Fibroblast of skin of back (primary cell): ENCODE measurements at regions not wholly inside any gene's neighbourhood (a gene's known extent, or its start where the extent isn't known, plus 50 kb on each side); places are given as distances from the start of the nearest gene placed in this dataset.
"Not testable (repeated sequence)": the region's sequence is repeated elsewhere in the genome, so short reads cannot be mapped to it uniquely, and the experiment has no call there.

Source experiments
- DNase-seq: peaks from one replicate; pipeline ENCODE4 v3.0.0-alpha.2; 2013

DNA sequence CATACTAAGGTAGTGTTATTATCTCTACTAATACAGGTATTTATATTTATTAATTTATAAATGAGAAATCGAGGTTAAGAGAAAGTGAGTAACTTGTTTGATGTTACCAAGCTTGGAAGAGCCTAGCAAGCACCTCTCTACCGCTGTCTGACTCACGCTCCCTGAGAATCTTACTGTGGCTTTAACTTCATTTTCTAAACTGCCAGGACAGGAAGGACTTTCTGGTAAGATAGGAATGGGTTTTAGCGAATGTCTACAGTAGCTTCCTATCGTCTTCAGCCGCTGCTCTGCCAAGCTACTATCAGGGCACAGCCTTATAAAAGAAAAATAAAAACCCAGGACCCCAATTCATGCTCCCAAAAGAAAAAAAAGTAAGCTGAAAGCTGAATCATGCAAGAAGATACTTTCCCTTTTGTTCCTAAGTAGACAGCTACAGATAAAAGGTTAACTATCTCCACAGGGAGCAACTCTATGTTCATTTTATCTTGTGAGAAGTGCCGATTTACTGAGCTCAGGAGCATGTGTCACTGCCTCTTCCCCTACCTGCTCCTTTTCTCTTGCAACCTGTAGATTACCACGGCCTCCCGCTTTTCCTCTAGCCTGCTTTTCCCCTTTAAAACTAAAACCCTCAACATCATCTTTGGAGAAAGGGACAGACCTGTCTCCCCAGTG is 60.2 kb downstream of the THNSL1 start:
- no peak for DNase-seq

DNA sequence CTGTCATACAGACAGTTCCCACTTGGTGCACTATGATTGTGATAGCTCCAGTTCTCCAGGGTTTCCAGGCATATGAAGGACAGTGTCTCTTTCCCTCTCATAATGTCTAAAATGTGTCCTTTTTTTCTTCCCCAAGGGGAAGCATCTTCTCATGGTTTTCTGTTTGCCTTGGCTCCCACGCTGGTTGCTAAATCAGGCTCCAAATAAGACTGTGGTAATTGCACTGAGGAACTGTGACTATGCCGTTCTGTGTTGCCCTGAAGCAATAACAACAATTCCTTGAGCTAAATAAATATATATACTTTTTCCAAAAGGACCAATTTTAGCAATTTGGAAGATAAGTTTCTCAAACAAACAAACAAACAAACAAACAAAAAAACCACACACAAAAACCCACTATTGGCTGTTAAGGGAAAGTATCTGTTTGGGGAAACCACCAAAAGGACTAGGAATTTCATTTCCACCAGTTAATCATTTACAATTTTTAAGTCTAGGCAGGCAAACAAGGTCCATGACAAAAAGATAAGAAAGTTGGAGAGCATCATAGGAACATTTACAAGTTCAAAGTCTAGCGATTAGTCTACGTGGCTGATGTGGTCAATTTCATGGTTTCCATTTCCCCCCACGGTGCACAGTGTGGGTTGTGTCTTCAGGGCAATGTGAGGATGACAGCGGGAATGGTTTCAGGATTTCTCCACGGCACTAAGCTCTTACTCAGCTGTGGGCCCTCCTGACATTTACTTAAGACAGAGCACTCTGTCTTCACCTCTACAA is 62.4 kb downstream of the THNSL1 start:
- no peak for DNase-seq

DNA sequence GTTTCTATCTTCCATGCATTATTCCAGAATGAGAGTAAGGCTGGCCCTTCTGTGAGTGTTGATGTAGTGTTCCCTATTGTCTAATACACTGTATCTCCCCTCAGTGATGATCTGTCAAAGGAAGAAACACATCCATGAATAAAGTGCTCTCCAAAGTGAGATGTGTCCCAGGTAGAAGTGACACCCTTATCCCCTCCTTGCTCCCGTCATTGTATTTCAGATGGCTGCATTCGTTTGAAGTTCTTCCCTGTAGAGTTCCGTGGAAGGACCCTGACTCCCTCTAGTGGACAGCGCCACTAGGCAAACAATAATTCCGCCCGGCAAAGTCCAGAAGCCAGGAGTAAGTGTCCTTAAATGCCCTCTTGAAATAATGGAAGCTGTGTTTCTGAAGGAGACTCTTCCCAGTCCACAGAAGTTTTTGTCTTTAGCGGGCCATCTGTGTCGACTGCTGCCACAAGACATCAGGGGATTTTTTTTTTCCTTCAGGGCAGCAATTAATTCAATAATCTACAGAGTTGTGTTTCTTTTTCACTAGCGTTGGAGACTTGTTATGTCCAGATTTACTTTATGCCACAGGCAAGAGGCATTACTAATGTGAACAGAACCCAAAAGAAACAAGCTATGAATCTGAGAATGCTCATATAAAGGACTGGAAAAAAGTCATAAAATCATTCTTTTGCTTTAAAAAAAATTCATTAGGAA is 64.6 kb downstream of the THNSL1 start:
- peak; percentile 81 for DNase-seq

- DNase-seq, result peak; percentile 18
Measured at GRCh38 chr10:25082276-25083204, 66.1 kb downstream of the THNSL1 start.

GRCh38 chr10:25083546-25084111 is 67.2 kb downstream of the THNSL1 start:
- peak; percentile 41 for DNase-seq

DNA sequence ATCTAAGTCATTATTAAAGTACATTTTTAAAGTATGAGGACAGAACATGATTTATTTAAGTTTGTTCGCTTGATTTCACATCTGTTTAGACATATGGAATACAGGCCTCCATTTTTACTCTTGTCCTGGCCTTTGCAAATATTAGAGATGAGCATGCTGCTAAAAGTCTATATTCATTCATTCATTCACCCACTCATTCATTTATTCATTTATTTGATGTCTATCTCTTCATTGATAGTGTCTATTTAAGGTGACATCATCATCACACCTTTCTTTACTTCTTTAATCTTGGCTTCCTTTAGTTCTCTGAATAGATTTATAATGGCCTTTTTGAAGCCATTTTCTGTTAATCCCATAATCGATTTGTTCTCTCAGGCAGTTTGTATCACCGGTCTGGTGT is 68.0 kb downstream of the THNSL1 start:
- DNase-seq, result no peak

GRCh38 chr10:25094590-25094989 is 78.2 kb downstream of the THNSL1 start:
- DNase-seq, result no peak

DNA sequence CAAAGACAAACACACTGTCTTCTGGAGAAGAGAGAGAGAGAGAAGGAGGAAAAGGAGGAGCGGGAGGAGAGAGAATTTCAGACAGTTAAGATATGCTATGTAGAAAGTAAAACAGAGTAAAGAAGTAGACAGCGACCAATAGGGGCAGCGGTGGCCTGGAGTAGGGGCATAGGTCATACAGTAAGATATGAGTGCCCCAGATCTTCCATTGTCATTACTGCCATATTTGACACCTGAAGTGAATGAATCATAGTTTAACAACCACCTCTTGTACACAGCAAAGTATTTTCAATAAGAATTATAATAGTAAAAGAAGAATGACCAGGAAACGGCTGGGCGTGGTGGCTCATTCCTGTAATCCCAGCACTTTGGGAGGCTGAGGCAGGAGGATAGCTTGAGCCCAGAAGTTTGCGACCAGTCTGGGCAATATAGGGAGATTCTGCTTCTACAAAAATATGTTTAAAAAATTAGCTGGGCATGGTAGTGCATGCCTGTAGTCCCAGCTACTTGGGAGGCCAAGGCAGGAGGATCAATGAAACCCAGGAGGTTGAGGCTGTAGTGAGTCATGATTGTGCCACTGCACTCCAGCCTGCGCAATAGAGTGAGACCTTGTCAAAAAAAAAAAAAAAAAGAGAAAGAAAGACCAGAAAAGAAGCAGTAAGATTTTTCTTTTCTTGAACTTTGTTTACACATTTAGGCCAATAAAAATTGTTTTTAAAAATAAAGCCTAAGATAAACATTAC is 77.0 kb upstream of the GPR158 start:
- no peak for DNase-seq

DNA sequence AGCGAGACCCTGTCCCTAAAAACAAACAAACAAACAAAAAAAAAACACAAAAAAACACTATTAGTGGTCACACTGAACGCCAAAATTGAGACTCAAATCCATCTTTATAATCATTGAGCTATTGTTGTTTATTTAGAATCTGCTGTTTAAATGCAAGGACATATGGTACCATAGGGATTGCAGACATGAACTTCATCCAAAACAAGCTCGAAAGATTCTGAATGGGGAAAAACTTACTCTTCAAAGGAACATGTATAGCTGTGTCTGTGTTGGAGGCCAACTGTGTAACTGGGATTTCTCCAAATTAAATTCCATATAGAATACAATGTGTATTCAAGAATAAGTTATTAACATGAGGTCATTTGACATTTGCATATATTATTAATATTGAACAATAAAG is 74.7 kb upstream of the GPR158 start:
- no peak for DNase-seq

DNA sequence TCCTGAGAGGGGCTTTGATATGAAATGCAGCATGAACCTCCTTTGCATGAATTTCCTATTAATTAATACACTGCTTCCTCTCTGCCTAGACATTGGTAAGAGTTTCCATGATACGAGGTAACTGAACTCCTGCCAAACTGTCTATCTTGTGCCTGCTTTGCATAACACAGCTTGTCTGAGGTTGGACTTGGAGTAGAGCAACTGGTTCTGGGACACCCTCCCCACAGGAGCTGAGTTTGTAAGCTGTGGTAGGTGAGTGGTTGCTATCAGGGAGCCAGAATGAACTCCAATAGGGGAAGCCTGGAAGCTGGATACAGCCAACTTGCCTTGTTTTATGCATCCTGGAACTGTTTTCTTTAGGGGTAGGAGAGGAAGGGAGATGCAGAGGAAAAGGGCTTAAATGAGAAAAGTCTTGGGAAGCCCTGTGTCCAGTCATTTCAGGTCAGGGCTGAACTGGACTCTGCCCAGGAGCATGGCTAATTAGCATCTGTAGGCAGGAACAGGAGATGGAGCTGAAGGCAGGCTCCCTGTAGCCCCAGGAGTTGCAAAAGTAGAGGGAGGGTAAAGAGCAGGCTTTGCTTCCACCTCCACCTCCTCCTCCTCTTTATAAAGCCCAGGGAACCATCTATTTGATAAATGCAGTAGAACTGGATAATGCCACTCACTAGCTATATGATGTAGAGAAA is 73.2 kb upstream of the GPR158 start:
- no peak for DNase-seq

- no peak for DNase-seq
Measured at GRCh38 chr10:25102147-25102822, 72.5 kb upstream of the GPR158 start.

GRCh38 chr10:25103703-25104102 is 71.1 kb upstream of the GPR158 start:
- DNase-seq, result no peak

GRCh38 chr10:25104441-25104840 is 70.4 kb upstream of the GPR158 start:
- DNase-seq, result no peak

GRCh38 chr10:25105262-25105661 is 69.5 kb upstream of the GPR158 start:
- no peak for DNase-seq

- DNase-seq, result no peak
Measured at GRCh38 chr10:25105743-25106260, 69.0 kb upstream of the GPR158 start.

GRCh38 chr10:25107756-25108155 is 67.0 kb upstream of the GPR158 start:
- DNase-seq, result no peak

GRCh38 chr10:25109896-25110295 is 64.9 kb upstream of the GPR158 start:
- not testable (repeated sequence) for DNase-seq

DNA sequence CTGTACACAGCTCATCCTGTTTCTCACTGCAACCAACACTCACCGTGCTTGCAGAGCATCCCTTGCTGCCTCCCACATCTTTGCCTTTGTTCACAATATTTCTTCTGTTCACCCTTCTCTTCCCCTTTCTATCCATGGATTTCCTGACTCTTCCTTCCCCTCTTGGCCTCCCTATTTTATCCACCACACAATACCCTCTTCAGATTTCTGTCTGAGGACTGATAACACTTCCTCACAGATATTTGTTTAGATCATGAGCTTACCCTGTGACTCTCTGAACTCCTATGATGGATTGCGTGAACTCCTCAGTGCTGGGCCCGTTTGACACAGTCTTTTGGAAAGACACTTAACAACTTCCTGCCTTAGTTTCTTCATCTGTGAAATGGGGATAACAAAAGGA is 62.8 kb upstream of the GPR158 start:
- no peak for DNase-seq

GRCh38 chr10:25113191-25114035 is 61.4 kb upstream of the GPR158 start:
- peak; percentile 59 for DNase-seq
